Erythroblast (primary cell): ENCODE measurements at regions not wholly inside any gene's neighbourhood (a gene's known extent, or its start where the extent isn't known, plus 50 kb on each side); places are given as distances from the start of the nearest gene placed in this dataset.

ENCODE experiments used
- GATA1 ChIP-seq: IDR thresholded peaks from 2 replicates; pipeline ENCODE4 v1.6.1; 2011; ENCODE audit warnings: low read depth, mild to moderate bottlenecking, control low read depth, low read length, moderate library complexity
- POLR2A ChIP-seq: IDR thresholded peaks from 2 replicates; pipeline ENCODE4 v1.6.1; 2011; ENCODE audit warnings: mild to moderate bottlenecking, low read length

GRCh38 chr6:44531442-44532015 is 144.0 kb downstream of the CDC5L start:
- no peak for TF ChIP-seq POLR2A
- TF ChIP-seq GATA1 = no peak
